Transverse colon (tissue), 3 donors: ENCODE measurements at regions not wholly inside any gene's neighbourhood (a gene's known extent, or its start where the extent isn't known, plus 50 kb on each side); places are given as distances from the start of the nearest gene placed in this dataset.

Source experiments
- CTCF ChIP-seq, 5 experiments: fragments of 200-600 bp in 3 of 5; fragments of 450-650 bp in 2 of 5; sonication (generic) in 3 of 5; IDR thresholded peaks; 1 replicate in 2 of 5; 2 replicates in 3 of 5; pipeline ENCODE4 v1.5.1; 2016 to 2017; ENCODE audit warnings: antibody characterized with exemption in 5 of 5, inconsistent platforms in 3 of 5, mild to moderate bottlenecking in 2 of 5, moderate library complexity in 1 of 5
- POLR2A ChIP-seq: fragments of 450-650 bp; IDR thresholded peaks from one replicate; pipeline ENCODE4 v1.6.1; 2016; ENCODE audit warnings: antibody characterized with exemption, mild to moderate bottlenecking, moderate library complexity

GRCh38 chr7:20932785-20933527 lies 146.3 kb upstream of the SP8 start:
- TF ChIP-seq POLR2A, result no peak
- TF ChIP-seq CTCF (IDR thresholded peaks at IDR 0.05), result no peak
